ENCODE measurements at regions not wholly inside any gene's neighbourhood (a gene's known extent, or its start where the extent isn't known, plus 50 kb on each side); places are given as distances from the start of the nearest gene placed in this dataset.
A peak's percentile ranks its signal among the peaks of the same experiment; 100 is the strongest.

DNA sequence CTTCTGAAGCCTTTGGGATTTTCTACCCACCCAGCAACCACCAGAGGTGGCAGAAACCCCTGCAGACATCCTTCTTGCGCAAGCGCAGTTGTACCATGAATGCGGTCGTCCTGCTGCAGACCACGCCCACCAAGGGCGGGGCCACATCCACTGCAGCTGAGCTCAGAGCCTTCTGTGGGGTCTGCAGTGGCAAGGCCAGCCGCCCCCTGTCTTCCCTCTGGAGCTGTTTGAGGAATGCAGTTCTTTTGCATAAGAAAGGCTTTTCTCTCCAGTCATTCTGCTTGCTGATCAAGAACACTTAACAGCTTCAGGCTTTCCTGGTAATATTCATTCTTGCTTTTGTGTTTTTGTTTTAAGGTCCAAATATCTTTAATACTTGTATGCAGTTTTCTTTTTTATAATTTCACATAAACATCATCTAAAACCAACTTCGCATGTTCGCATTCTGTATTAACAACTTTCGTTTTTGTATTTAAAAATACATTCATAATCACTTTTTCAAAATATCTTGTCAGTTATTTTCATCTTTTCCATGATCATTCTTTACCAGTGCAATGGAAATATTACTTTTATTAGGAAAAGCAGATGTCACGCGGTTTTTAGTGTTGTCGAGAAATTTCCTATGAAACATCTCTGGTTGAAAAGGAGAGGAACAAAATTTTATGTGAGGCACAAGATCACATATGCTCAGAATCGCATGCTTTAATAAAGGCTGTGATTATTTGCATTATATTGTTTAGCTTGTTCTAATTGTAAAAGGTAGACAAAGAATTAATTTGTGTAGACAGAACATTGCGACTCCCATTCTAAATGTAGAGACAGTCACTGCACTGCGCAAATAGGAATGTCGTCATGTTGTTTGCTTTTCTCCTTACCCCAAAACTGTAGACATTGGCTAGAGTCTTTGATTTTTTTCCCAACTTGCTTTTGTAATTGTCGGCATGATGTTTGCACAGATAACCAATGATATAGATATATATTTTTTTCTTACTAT, 98.1 kb upstream of the SNRPN start (continued):
- TF ChIP-seq, protein P1, sequence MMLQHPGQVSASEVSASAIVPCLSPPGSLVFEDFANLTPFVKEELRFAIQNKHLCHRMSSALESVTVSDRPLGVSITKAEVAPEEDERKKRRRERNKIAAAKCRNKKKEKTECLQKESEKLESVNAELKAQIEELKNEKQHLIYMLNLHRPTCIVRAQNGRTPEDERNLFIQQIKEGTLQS (IDR thresholded peaks at IDR 0.05; ENCODE audit: insufficient read depth, low read depth, low read length): no peak
- TF ChIP-seq, protein P2, sequence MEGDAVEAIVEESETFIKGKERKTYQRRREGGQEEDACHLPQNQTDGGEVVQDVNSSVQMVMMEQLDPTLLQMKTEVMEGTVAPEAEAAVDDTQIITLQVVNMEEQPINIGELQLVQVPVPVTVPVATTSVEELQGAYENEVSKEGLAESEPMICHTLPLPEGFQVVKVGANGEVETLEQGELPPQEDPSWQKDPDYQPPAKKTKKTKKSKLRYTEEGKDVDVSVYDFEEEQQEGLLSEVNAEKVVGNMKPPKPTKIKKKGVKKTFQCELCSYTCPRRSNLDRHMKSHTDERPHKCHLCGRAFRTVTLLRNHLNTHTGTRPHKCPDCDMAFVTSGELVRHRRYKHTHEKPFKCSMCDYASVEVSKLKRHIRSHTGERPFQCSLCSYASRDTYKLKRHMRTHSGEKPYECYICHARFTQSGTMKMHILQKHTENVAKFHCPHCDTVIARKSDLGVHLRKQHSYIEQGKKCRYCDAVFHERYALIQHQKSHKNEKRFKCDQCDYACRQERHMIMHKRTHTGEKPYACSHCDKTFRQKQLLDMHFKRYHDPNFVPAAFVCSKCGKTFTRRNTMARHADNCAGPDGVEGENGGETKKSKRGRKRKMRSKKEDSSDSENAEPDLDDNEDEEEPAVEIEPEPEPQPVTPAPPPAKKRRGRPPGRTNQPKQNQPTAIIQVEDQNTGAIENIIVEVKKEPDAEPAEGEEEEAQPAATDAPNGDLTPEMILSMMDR (IDR thresholded peaks at IDR 0.05; ENCODE audit: control extremely low read depth in 1 of 3, insufficient read depth in 1 of 3, low read depth in 1 of 3, low read length in 3 of 3): peak in 1 of 3 experiments; percentile 19; a peak in 1 of 4 replicates
- TF ChIP-seq POLR2A (IDR thresholded peaks at IDR 0.05; ENCODE audit: control extremely low read depth in 1 of 2, low read depth in 2 of 2, low read length in 2 of 2) (no peak; a peak in 1 of 3 replicates), RBBP5 (IDR thresholded peaks at IDR 0.05; ENCODE audit: borderline replicate concordance, low read depth, low read length) (no peak), SP1 (IDR thresholded peaks at IDR 0.05; ENCODE audit: low read depth, low read length) (peak; percentile 63; the same call in 1 of the 2 replicates), MAFK (IDR thresholded peaks at IDR 0.05; ENCODE audit: low read depth, low read length) (no peak), TEAD4 (IDR thresholded peaks at IDR 0.05; ENCODE audit: low read depth, low read length) (peak; percentile 84), SIN3A (conservative IDR thresholded peaks at IDR 0.05 in 1 of 2, IDR thresholded peaks at IDR 0.05 in 1 of 2; ENCODE audit: low read depth in 1 of 2, low read length in 2 of 2) (no peak), CBX5 (IDR thresholded peaks at IDR 0.05; ENCODE audit: low read depth, low read length) (no peak), EZH2 (IDR thresholded peaks at IDR 0.05; ENCODE audit: low read depth, low read length, severe bottlenecking) (no peak), RXRA (IDR thresholded peaks at IDR 0.05; ENCODE audit: insufficient read depth, low read depth, low read length) (no peak), TCF12 (IDR thresholded peaks at IDR 0.05; ENCODE audit: low read depth, low read length) (no peak), ZNF274 (IDR thresholded peaks at IDR 0.05; ENCODE audit: borderline replicate concordance, extremely low read depth, low read length) (no peak), SIRT6 (IDR thresholded peaks at IDR 0.05; ENCODE audit: low read length) (no peak), SUZ12 (IDR thresholded peaks at IDR 0.05; ENCODE audit: low read length) (no peak), CREB1 (IDR thresholded peaks at IDR 0.05) (no peak; the same call in 1 of the 2 replicates)
- TF ChIP-seq, protein P3, sequence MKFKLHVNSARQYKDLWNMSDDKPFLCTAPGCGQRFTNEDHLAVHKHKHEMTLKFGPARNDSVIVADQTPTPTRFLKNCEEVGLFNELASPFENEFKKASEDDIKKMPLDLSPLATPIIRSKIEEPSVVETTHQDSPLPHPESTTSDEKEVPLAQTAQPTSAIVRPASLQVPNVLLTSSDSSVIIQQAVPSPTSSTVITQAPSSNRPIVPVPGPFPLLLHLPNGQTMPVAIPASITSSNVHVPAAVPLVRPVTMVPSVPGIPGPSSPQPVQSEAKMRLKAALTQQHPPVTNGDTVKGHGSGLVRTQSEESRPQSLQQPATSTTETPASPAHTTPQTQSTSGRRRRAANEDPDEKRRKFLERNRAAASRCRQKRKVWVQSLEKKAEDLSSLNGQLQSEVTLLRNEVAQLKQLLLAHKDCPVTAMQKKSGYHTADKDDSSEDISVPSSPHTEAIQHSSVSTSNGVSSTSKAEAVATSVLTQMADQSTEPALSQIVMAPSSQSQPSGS (IDR thresholded peaks at IDR 0.05; ENCODE audit: low read length): no peak
- TF ChIP-seq, protein P4, sequence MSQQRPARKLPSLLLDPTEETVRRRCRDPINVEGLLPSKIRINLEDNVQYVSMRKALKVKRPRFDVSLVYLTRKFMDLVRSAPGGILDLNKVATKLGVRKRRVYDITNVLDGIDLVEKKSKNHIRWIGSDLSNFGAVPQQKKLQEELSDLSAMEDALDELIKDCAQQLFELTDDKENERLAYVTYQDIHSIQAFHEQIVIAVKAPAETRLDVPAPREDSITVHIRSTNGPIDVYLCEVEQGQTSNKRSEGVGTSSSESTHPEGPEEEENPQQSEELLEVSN (IDR thresholded peaks at IDR 0.05): no peak
